ENCODE measurements at regions not wholly inside any gene's neighbourhood (a gene's known extent, or its start where the extent isn't known, plus 50 kb on each side); places are given as distances from the start of the nearest gene placed in this dataset.

GRCh38 chr5:1706428-1706827 lies 93.2 kb downstream of the MRPL36 start:
- no peak for DNase-seq
- H3K27ac Mint-ChIP-seq, result no peak overlapping the region
- Histone ChIP-seq H2AFZ (ENCODE audit: insufficient read depth, low read depth, low read length, poor library complexity, severe bottlenecking) (no peak overlapping the region), H3K4me2 (replicated peaks; ENCODE audit: low read depth, low read length, poor library complexity, severe bottlenecking) (no peak overlapping the region), H3K36me3 (replicated peaks in 1 of 2; ENCODE audit: control extremely low read depth in 1 of 2, control insufficient read depth in 1 of 2, extremely low read depth in 1 of 2, insufficient read depth in 2 of 2, low read length in 1 of 2) (no peaks in the 10 kb centered on the region), H3K9ac (ENCODE audit: low read length) (no peak overlapping the region), H3K4me3 (ENCODE audit: control extremely low read depth in 1 of 5, extremely low read depth in 1 of 5, insufficient read depth in 1 of 5, low read depth in 2 of 5, low read length in 4 of 5) (no peak overlapping the region), H3K27ac (ENCODE audit: low read length in 2 of 2) (no peak overlapping the region), H4K20me1 (ENCODE audit: control insufficient read depth, insufficient read depth, low read length, poor library complexity, severe bottlenecking) (no peaks in the 10 kb centered on the region), H3K79me2 (ENCODE audit: control insufficient read depth, insufficient read depth, low read length) (no peaks in the 10 kb centered on the region), H3K27me3 (replicated peaks in 1 of 4; ENCODE audit: control extremely low read depth in 1 of 4, control insufficient read depth in 3 of 4, insufficient read depth in 4 of 4, low read length in 3 of 4) (peaks cover 0 to 26% (median 4%) of the 10 kb centered on the region in 4 experiments), H3K9me3 (ENCODE audit: control extremely low read depth in 1 of 3, control insufficient read depth in 2 of 3, insufficient read depth in 1 of 3, low read length in 2 of 3) (peaks cover 0 to 11% (median 0%) of the 10 kb centered on the region in 3 donors), H3K4me1 (ENCODE audit: control insufficient read depth in 2 of 2, insufficient read depth in 2 of 2, low read length in 2 of 2) (no peaks in the 10 kb centered on the region)
- WGBS (ENCODE audit: insufficient coverage), result 60% methylated on average over 3 of the region's 11 CpGs
- peaks cover 55% of the 10 kb centered on the region for H3K27me3 Mint-ChIP-seq
- ChIA-PET CTCF (no interaction called here), POLR2A (no interaction called here)
- ATAC-seq (ENCODE audit: low read depth), result no peak
- TF ChIP-seq EZH2 (IDR thresholded peaks at IDR 0.05; ENCODE audit: borderline replicate concordance, insufficient read depth, low read depth, low read length, poor library complexity, severe bottlenecking) (no peak), CTCF (IDR thresholded peaks at IDR 0.05) (no peak)
- H3K4me1 Mint-ChIP-seq, result peaks cover 4% of the 10 kb centered on the region
- intact Hi-C loops (cut with micrococcal nuclease), result no loop called here
- no peak overlapping the region for H3K4me3 Mint-ChIP-seq
- no peaks in the 10 kb centered on the region for H3K9me3 Mint-ChIP-seq (ENCODE audit: insufficient read depth)

- DNase-seq (no peak), ATAC-seq (ENCODE audit: low read depth) (no peak)
- WGBS (ENCODE audit: insufficient coverage), result 100% methylated on average over 4 of the region's 17 CpGs
- Mint-ChIP-seq H3K9me3 (ENCODE audit: insufficient read depth) (no peaks in the 10 kb centered on the region), H3K27me3 (peaks cover 55% of the 10 kb centered on the region), H3K4me1 (peaks cover 4% of the 10 kb centered on the region), H3K27ac (no peak overlapping the region), H3K4me3 (no peak overlapping the region)
- intact Hi-C loops (cut with micrococcal nuclease), result no loop called here
- H3K4me2 ChIP-seq (replicated peaks; ENCODE audit: low read depth, low read length, poor library complexity, severe bottlenecking), result no peak overlapping the region
- H3K9ac ChIP-seq (ENCODE audit: low read length), result no peak overlapping the region
- peaks cover 0 to 11% (median 0%) of the 10 kb centered on the region in 3 donors for H3K9me3 ChIP-seq (ENCODE audit: control extremely low read depth in 1 of 3, control insufficient read depth in 2 of 3, insufficient read depth in 1 of 3, low read length in 2 of 3)
- no peak overlapping the region for H3K4me3 ChIP-seq (ENCODE audit: control extremely low read depth in 1 of 5, extremely low read depth in 1 of 5, insufficient read depth in 1 of 5, low read depth in 2 of 5, low read length in 4 of 5)
- no peaks in the 10 kb centered on the region for H3K79me2 ChIP-seq (ENCODE audit: control insufficient read depth, insufficient read depth, low read length)
- no peak for TF ChIP-seq CTCF (IDR thresholded peaks at IDR 0.05)
- no peak for TF ChIP-seq EZH2 (IDR thresholded peaks at IDR 0.05; ENCODE audit: borderline replicate concordance, insufficient read depth, low read depth, low read length, poor library complexity, severe bottlenecking)
- H4K20me1 ChIP-seq (ENCODE audit: control insufficient read depth, insufficient read depth, low read length, poor library complexity, severe bottlenecking), result no peaks in the 10 kb centered on the region
- ChIA-PET POLR2A (no interaction called here), CTCF (no interaction called here)
- H3K4me1 ChIP-seq (ENCODE audit: control insufficient read depth in 2 of 2, insufficient read depth in 2 of 2, low read length in 2 of 2), result no peaks in the 10 kb centered on the region
- H3K27ac ChIP-seq (ENCODE audit: low read length in 2 of 2), result no peak overlapping the region
- H3K36me3 ChIP-seq (replicated peaks in 1 of 2; ENCODE audit: control extremely low read depth in 1 of 2, control insufficient read depth in 1 of 2, extremely low read depth in 1 of 2, insufficient read depth in 2 of 2, low read length in 1 of 2), result no peaks in the 10 kb centered on the region
- H2AFZ ChIP-seq (ENCODE audit: insufficient read depth, low read depth, low read length, poor library complexity, severe bottlenecking), result no peak overlapping the region
- peaks cover 0 to 26% (median 4%) of the 10 kb centered on the region in 4 experiments for H3K27me3 ChIP-seq (replicated peaks in 1 of 4; ENCODE audit: control extremely low read depth in 1 of 4, control insufficient read depth in 3 of 4, insufficient read depth in 4 of 4, low read length in 3 of 4)
These were observed 93.6 kb downstream of the MRPL36 start for GRCh38 chr5:1706021-1706420.
